HepG2 (cell line): ENCODE measurements at regions not wholly inside any gene's neighbourhood (a gene's known extent, or its start where the extent isn't known, plus 50 kb on each side); places are given as distances from the start of the nearest gene placed in this dataset.

ENCODE experiments used
- ATAC-seq: fragments of 200-7000 bp; cut with Tn5 transposase; 3 replicates; pipeline ENCODE4 v1.9.1; 2020; ENCODE audit warnings: mild to moderate bottlenecking, moderate library complexity
- BruUV-seq: library from RNA; stranded (reverse); fragments of 400-500 nt; replicated peaks from 2 replicates; lab custom pipeline; 2021; lab: Mats Ljungman, UMichigan
- CTCF ChIA-PET: fragments of 300-600 bp; formaldehyde crosslinking; extraction: SDS; loops from one replicate; lab custom pipeline; 2021; ENCODE audit warnings: low total read pairs, inconsistent platforms, low intra/inter-chr PET ratio; lab: Yijun Ruan, JAX
- POLR2A ChIA-PET: fragments of 350-600 bp; sonication (Branson Sonifier 250); formaldehyde crosslinking; loops from one replicate; lab custom pipeline; 2020; ENCODE audit warnings: antibody characterized with exemption, inconsistent platforms; lab: Yijun Ruan, JAX
- DNase-seq: peaks from one replicate; pipeline ENCODE4 v3.0.0-alpha.2; 2015; ENCODE audit warnings: low spot score
- FAIRE-seq: peaks from 3 replicates; lab custom pipeline; 2011; peaks lifted over from hg19 to GRCh38; lab: Jason Lieb, UNC
- H2AFZ ChIP-seq: one replicate; pipeline ENCODE4 v1.6.1; 2011; ENCODE audit warnings: low read length, inconsistent platforms
- H3K27ac ChIP-seq: fragments of 300-600 bp; 3 replicates; pipeline ENCODE4 v1.8.0; 2011; ENCODE audit warnings: mixed run types, mild to moderate bottlenecking, mixed read lengths, low read length, inconsistent platforms; ENCODE audit not compliant: insufficient read depth; ENCODE audit errors: extremely low read length
- H3K27me3 ChIP-seq, 2 experiments: fragments of 200-600 bp in 1 of 2; 2 replicates in 1 of 2; 3 replicates in 1 of 2; pipeline versions ENCODE4 v1.6.0 to v1.8.0; 2011; ENCODE audit warnings: low read length in 2 of 2, mild to moderate bottlenecking in 2 of 2, moderate library complexity in 2 of 2, inconsistent platforms in 1 of 2; ENCODE audit not compliant: insufficient read depth in 2 of 2, control insufficient read depth in 1 of 2
- H3K36me3 ChIP-seq, 2 experiments: fragments of 200-600 bp in 1 of 2; replicated peaks in 1 of 2; 2 replicates in 1 of 2; 3 replicates in 1 of 2; pipeline versions ENCODE4 v1.5.1 to v1.8.0; 2011; ENCODE audit warnings: low read length in 2 of 2, inconsistent platforms in 1 of 2; ENCODE audit not compliant: insufficient read depth in 2 of 2, control insufficient read depth in 1 of 2
- H3K4me1 ChIP-seq: 2 replicates; pipeline ENCODE4 v1.5.1; 2012; ENCODE audit warnings: low read length, inconsistent platforms; ENCODE audit not compliant: insufficient read depth
- H3K4me2 ChIP-seq: 2 replicates; pipeline ENCODE4 v1.6.0; 2011; ENCODE audit warnings: low read depth, low read length, inconsistent platforms
- H3K4me3 ChIP-seq, 3 experiments: fragments of 200-600 bp in 1 of 3; sonication (generic), shearing (Covaris generic) in 1 of 3; replicated peaks in 1 of 3; 2 replicates each; pipeline ENCODE4 v1.5.1; 2011 to 2016; ENCODE audit warnings: low read length in 3 of 3, inconsistent platforms in 2 of 3, low read depth in 2 of 3, mild to moderate bottlenecking in 2 of 3, control low read depth in 1 of 3, mixed read lengths in 1 of 3; ENCODE audit not compliant: insufficient read depth in 1 of 3
- H3K79me2 ChIP-seq: one replicate; pipeline ENCODE4 v1.6.1; 2011; ENCODE audit warnings: low read length, inconsistent platforms; ENCODE audit not compliant: insufficient read depth
- H3K9ac ChIP-seq: 2 replicates; pipeline ENCODE4 v1.6.0; 2011; ENCODE audit warnings: mild to moderate bottlenecking, low read depth, low read length, inconsistent platforms; ENCODE audit not compliant: insufficient read depth
- H3K9me3 ChIP-seq: 2 replicates; pipeline ENCODE4 v1.5.1; 2012; ENCODE audit warnings: mild to moderate bottlenecking, low read length
- H4K20me1 ChIP-seq: 2 replicates; pipeline ENCODE4 v1.6.0; 2011; ENCODE audit warnings: inconsistent platforms, mild to moderate bottlenecking, low read length, moderate library complexity; ENCODE audit not compliant: insufficient read depth
- ATF4 ChIP-seq, 2 experiments: fragments of 450-650 bp in 1 of 2; sonication (generic) in 1 of 2; formaldehyde crosslinking; IDR thresholded peaks; 2 replicates each; pipeline versions ENCODE4 v1.5.0 to v1.8.0; 2020 to 2022; ENCODE audit warnings: mild to moderate bottlenecking in 1 of 2, missing genetic modification reagents in 1 of 2
- DMAP1 ChIP-seq: IDR thresholded peaks from 2 replicates; pipeline ENCODE4 v1.6.1; 2016
- KLF9 ChIP-seq: IDR thresholded peaks from 2 replicates; pipeline ENCODE4 v1.6.1; 2016; ENCODE audit warnings: low read depth
- NFKB2 ChIP-seq: sonication (generic); formaldehyde crosslinking; IDR thresholded peaks from 2 replicates; pipeline ENCODE4 v1.4.0; 2020; ENCODE audit warnings: missing genetic modification reagents, borderline replicate concordance
- RFX1 ChIP-seq: fragments of 450-650 bp; IDR thresholded peaks from 2 replicates; pipeline ENCODE4 v1.6.1; 2017
- SMAD9 ChIP-seq: sonication (generic); formaldehyde crosslinking; IDR thresholded peaks from 2 replicates; pipeline ENCODE4 v1.5.1; 2020; ENCODE audit warnings: mild to moderate bottlenecking, missing genetic modification reagents
- TFAP4 ChIP-seq: sonication (generic); IDR thresholded peaks from 2 replicates; pipeline ENCODE4 v1.6.1; 2016; ENCODE audit warnings: low read depth, borderline replicate concordance
- WIZ ChIP-seq: sonication (generic); formaldehyde crosslinking; IDR thresholded peaks from 2 replicates; pipeline ENCODE4 v1.5.1; 2020; ENCODE audit warnings: mild to moderate bottlenecking, missing genetic modification reagents
- ZNF343 ChIP-seq: sonication (generic); formaldehyde crosslinking; IDR thresholded peaks from 2 replicates; pipeline ENCODE4 v1.4.0; 2020; ENCODE audit warnings: mild to moderate bottlenecking, missing genetic modification reagents
- ZNF407 ChIP-seq: sonication (generic); formaldehyde crosslinking; IDR thresholded peaks from one replicate; pipeline ENCODE4 v1.5.1; 2020; ENCODE audit warnings: mild to moderate bottlenecking, missing genetic modification reagents; ENCODE audit errors: not compliant biosample characterization
- ZNF720 ChIP-seq: sonication (generic); formaldehyde crosslinking; IDR thresholded peaks from 2 replicates; pipeline ENCODE4 v1.4.0; 2020; ENCODE audit warnings: missing genetic modification reagents
- WGBS: methylation state at CpG from one replicate; pipeline ENCODE4 v1.1.6; 2017; ENCODE audit warnings: low lambda C conversion rate; 5-methylcytosine and 5-hydroxymethylcytosine counted together
- in situ Hi-C: cut with HindIII; loops from 2 replicates; pipeline ENCODE4 v1.10.0; 2017; ENCODE audit warnings: low pct_unique_long_range_greater_than_20kb; ENCODE audit not compliant: extremely low pct_ligation_motif_present
- intact Hi-C: fragments of 100-400 bp; cut with micrococcal nuclease; formaldehyde crosslinking; loops from one replicate; pipeline ENCODE4 v1.10.0; 2022; ENCODE audit not compliant: unreplicated experiment

GRCh38 chr6:113146878-113147277, 710.3 kb upstream of the MARCKS start:
- H3K4me1 ChIP-seq, result no peaks in the 10 kb centered on the region
- H4K20me1 ChIP-seq, result no peaks in the 10 kb centered on the region
- ATAC-seq (no peak), FAIRE-seq (no peak), DNase-seq (no peak)
- H3K9me3 ChIP-seq, result no peaks in the 10 kb centered on the region
- intact Hi-C loops (no loop called here), in situ Hi-C loops (no loop called here)
- ChIA-PET POLR2A (no interaction called here), CTCF (no interaction called here)
- no peaks in the 10 kb centered on the region for H3K79me2 ChIP-seq
- TF ChIP-seq ZNF720 (no peak), ATF4 (CRISPR knock-in tag; IDR thresholded peaks at IDR 0.05) (no peak)
- BruUV-seq, result no TSS peak
- H3K27me3 ChIP-seq, result no peaks in the 10 kb centered on the region
- WGBS, result 0% methylated on average over 1 of the region's 1 CpG
- no peak overlapping the region for H2AFZ ChIP-seq
- H3K9ac ChIP-seq, result no peak overlapping the region
- no peaks in the 10 kb centered on the region for H3K36me3 ChIP-seq
- no peak overlapping the region for H3K27ac ChIP-seq
- no peak overlapping the region for H3K4me3 ChIP-seq
- no peak overlapping the region for H3K4me2 ChIP-seq

- ChIA-PET CTCF (no interaction called here), POLR2A (no interaction called here)
- H2AFZ ChIP-seq, result no peak overlapping the region
- no peak overlapping the region for H3K4me3 ChIP-seq
- FAIRE-seq, result no peak
- H3K4me2 ChIP-seq, result no peak overlapping the region
- H3K4me1 ChIP-seq, result no peaks in the 10 kb centered on the region
- ATAC-seq, result no peak
- 6% methylated on average over 2 of the region's 2 CpGs for WGBS
- no peak for DNase-seq
- intact Hi-C loops, result no loop called here
- no peaks in the 10 kb centered on the region for H3K36me3 ChIP-seq
- no peaks in the 10 kb centered on the region for H4K20me1 ChIP-seq
- H3K27ac ChIP-seq, result no peak overlapping the region
- H3K27me3 ChIP-seq, result no peaks in the 10 kb centered on the region
- no TSS peak for BruUV-seq
- H3K9ac ChIP-seq, result no peak overlapping the region
- no peaks in the 10 kb centered on the region for H3K79me2 ChIP-seq
- in situ Hi-C loops, result no loop called here
- no peaks in the 10 kb centered on the region for H3K9me3 ChIP-seq
- no peak for TF ChIP-seq ZNF407
- TF ChIP-seq NFKB2 (CRISPR knock-in tag), result no peak
- TF ChIP-seq TFAP4, result no peak
- no peak for TF ChIP-seq DMAP1 (CRISPR knock-in tag)
- no peak for TF ChIP-seq ZNF343 (CRISPR knock-in tag)
- TF ChIP-seq KLF9, result no peak
- TF ChIP-seq WIZ (CRISPR knock-in tag), result no peak
- no peak for TF ChIP-seq SMAD9 (CRISPR knock-in tag)
- no peak for TF ChIP-seq RFX1
Observed at GRCh38 chr6:113147544-113147943, 709.6 kb upstream of the MARCKS start.
